Right atrium auricular region (tissue), 2 donors: ENCODE measurements at regions not wholly inside any gene's neighbourhood (a gene's known extent, or its start where the extent isn't known, plus 50 kb on each side); places are given as distances from the start of the nearest gene placed in this dataset.
"Not testable (repeated sequence)": the region's sequence is repeated elsewhere in the genome, so short reads cannot be mapped to it uniquely, and the experiment has no call there.

Experiments
- DNase-seq: peaks from one replicate; pipeline ENCODE4 v3.0.0-alpha.2; 2019; ENCODE audit warnings: low spot score
- H3K27ac ChIP-seq, 2 donors: fragments of 200-600 bp; sonication (generic); 1 replicate in 1 of 2; 2 replicates in 1 of 2; pipeline ENCODE4 v1.5.1; 2016 to 2019
- H3K27me3 ChIP-seq, 2 donors: fragments of 200-600 bp; sonication (generic); one replicate each; pipeline versions ENCODE4 v1.5.1 to v1.6.0; 2017 to 2019
- H3K36me3 ChIP-seq: fragments of 200-600 bp; sonication (generic); one replicate; pipeline ENCODE4 v1.5.1; 2016
- H3K4me1 ChIP-seq, 2 donors: fragments of 200-600 bp; sonication (generic); one replicate each; pipeline versions ENCODE4 v1.5.1 to v1.6.0; 2017 to 2019
- H3K4me3 ChIP-seq, 2 donors: fragments of 200-600 bp; sonication (generic); 1 replicate in 1 of 2; 2 replicates in 1 of 2; pipeline ENCODE4 v1.5.1; 2017 to 2019; ENCODE audit warnings: mild to moderate bottlenecking in 1 of 2, moderate library complexity in 1 of 2
- H3K9me3 ChIP-seq, 2 donors: fragments of 200-600 bp; sonication (generic); one replicate each; pipeline ENCODE4 v1.5.1; 2019
- CTCF ChIP-seq, 2 donors: fragments of 200-600 bp; sonication (generic); IDR thresholded peaks; one replicate each; pipeline ENCODE4 v1.5.1; 2019; ENCODE audit warnings: antibody characterized with exemption in 2 of 2

- TF ChIP-seq CTCF (IDR thresholded peaks at IDR 0.05): no peak
- Histone ChIP-seq H3K36me3 (peaks cover 7% of the 10 kb centered on the region), H3K9me3 (no peaks in the 10 kb centered on the region), H3K4me1 (peaks cover 0 to 34% of the 10 kb centered on the region in 2 donors), H3K27me3 (no peaks in the 10 kb centered on the region), H3K4me3 (no peak overlapping the region), H3K27ac (peak overlapping the region; percentile 48 to 52)
- peak; percentile 60 for DNase-seq
These were observed 59.8 kb upstream of the VASH1 start for GRCh38 chr14:76701436-76701835.

DNA sequence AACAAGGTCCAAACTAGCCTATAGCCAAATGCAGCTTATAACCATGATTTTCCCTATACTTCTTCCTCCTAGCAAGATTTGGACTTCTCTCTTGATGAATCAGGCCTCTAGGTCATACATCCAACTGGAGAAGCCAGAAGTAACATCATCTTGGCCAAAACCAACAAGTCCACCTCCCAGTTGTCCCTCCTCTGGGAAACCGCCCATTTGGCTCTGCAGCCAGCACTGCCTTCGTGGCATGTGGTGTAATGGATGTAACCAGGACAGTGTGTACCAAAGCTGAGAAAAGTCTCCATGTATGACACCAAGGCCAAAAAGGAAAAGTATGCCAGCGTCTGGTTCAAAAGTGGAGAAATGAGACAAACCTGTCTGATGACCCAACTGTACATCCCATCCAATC is 59.3 kb upstream of the VASH1 start:
- Histone ChIP-seq H3K9me3 (no peaks in the 10 kb centered on the region), H3K4me1 (peaks cover 0 to 34% of the 10 kb centered on the region in 2 donors), H3K27me3 (no peaks in the 10 kb centered on the region), H3K4me3 (no peak overlapping the region), H3K36me3 (peaks cover 7% of the 10 kb centered on the region), H3K27ac (peak overlapping the region; percentile 48 to 65)
- no peak for TF ChIP-seq CTCF (IDR thresholded peaks at IDR 0.05)
- peak; percentile 95 for DNase-seq

- no peak overlapping the region for H3K27ac ChIP-seq
- TF ChIP-seq CTCF (IDR thresholded peaks at IDR 0.05): no peak
- H3K4me1 ChIP-seq: peaks cover 0 to 23% of the 10 kb centered on the region in 2 donors
- H3K27me3 ChIP-seq: no peaks in the 10 kb centered on the region
- H3K4me3 ChIP-seq: no peak overlapping the region
- H3K36me3 ChIP-seq: peaks cover 7% of the 10 kb centered on the region
- H3K9me3 ChIP-seq: no peaks in the 10 kb centered on the region
- DNase-seq: peak; percentile 21
These were observed 56.1 kb upstream of the VASH1 start for GRCh38 chr14:76705214-76705613.

GRCh38 chr14:76706207-76706606 is 55.1 kb upstream of the VASH1 start:
- H3K36me3 ChIP-seq, H3K9me3 ChIP-seq, H3K27ac ChIP-seq, H3K27me3 ChIP-seq, DNase-seq, H3K4me3 ChIP-seq: not testable (repeated sequence)
- H3K4me1 ChIP-seq: peaks cover 0 to 13% of the 10 kb centered on the region in 2 donors

DNA sequence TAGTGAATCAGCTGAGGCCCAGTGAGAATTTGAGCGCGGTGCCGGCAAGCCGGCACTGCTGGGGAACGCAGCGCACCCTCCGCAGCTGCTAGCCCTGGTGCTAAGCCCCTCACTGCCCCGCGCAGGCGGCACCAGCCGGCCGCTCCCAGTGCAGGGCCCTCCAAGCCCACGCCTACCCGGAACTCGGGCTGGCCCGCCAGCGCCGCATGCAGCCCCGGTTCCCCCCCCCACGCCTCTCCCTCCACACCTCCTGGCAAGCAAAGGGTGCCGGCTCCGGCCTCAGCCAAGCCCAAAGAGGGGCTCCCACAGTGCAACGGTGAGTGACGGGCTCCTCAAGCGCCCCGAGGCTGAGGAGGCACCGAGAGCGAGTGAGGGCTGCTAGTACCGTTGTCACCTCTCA is 54.5 kb upstream of the VASH1 start:
- no peak for DNase-seq
- H3K27ac ChIP-seq: no peak overlapping the region
- H3K9me3 ChIP-seq: no peaks in the 10 kb centered on the region
- peaks cover 0 to 7% of the 10 kb centered on the region in 2 donors for H3K4me1 ChIP-seq
- H3K4me3 ChIP-seq: no peak overlapping the region
- peaks cover 7% of the 10 kb centered on the region for H3K36me3 ChIP-seq
- H3K27me3 ChIP-seq: no peaks in the 10 kb centered on the region
- TF ChIP-seq CTCF (IDR thresholded peaks at IDR 0.05): no peak

GRCh38 chr14:76708028-76708427 is 53.2 kb upstream of the VASH1 start:
- Histone ChIP-seq H3K4me1 (no peaks in the 10 kb centered on the region), H3K9me3 (no peaks in the 10 kb centered on the region), H3K27me3 (no peaks in the 10 kb centered on the region), H3K4me3 (no peak overlapping the region), H3K36me3 (peaks cover 7% of the 10 kb centered on the region), H3K27ac (no peak overlapping the region)
- DNase-seq: no peak
- no peak for TF ChIP-seq CTCF (IDR thresholded peaks at IDR 0.05)
